AG10803 (cell line): ENCODE measurements at regions not wholly inside any gene's neighbourhood (a gene's known extent, or its start where the extent isn't known, plus 50 kb on each side); places are given as distances from the start of the nearest gene placed in this dataset.

ENCODE experiments used
- DNase-seq: peaks from one replicate; pipeline ENCODE4 v3.0.0; 2010; ENCODE audit warnings: low read depth
- H3K4me3 ChIP-seq: 2 replicates; pipeline ENCODE4 v1.5.1; 2011; ENCODE audit warnings: mild to moderate bottlenecking, low read length, control low read depth
- CTCF ChIP-seq: conservative IDR thresholded peaks from 2 replicates; pipeline ENCODE4 v1.5.1; 2011; ENCODE audit warnings: mild to moderate bottlenecking, low read length, control low read depth, inconsistent platforms

DNA sequence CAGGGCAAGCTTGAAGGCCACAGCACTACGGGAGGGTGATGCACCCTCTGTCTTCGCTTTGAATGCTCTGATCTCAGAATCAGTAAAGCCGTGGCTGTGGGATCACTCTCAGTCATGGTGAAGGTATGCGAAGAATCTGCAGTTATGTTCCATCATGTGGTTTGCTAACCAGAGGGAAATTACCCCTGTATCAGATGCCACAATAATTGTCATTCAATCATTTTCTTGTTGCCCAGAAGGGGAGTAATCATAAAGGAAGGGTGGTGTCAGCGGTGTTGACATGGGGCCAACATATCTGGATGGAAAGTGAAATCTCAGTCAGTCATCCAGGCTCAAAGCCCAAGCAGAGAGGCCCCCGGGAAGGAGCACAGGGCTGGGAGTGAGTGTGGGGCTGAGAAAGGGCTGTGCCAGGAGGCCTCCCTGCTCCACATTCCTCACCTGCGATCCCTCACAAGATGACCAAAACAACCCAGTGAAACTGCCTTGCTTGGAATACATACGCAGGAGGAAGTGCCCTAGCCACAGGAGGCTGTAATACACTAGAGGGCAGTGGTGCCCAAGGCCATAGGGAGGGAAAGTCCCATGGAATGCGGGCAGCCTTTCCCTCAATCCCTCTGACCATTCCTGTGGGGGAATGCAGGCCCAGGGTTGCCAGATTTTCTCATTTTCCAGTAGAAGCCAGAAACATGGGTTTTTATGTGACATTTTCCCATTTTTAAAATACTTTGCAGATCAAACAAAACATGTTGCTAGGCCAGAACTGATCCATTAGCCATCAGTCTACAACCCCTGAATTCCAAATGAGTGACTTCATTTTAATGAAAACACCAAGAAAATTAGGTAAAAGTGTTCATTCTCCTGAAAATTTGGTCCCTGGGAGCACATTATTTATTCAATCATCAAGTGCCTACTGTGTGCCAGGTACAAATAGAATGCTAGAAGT is 95.7 kb upstream of the VANGL1 start:
- peak; percentile 98 for DNase-seq
- no peak overlapping the region; the same call in 1 of the 2 replicates for H3K4me3 ChIP-seq
- TF ChIP-seq CTCF, result peak; percentile 84

DNA sequence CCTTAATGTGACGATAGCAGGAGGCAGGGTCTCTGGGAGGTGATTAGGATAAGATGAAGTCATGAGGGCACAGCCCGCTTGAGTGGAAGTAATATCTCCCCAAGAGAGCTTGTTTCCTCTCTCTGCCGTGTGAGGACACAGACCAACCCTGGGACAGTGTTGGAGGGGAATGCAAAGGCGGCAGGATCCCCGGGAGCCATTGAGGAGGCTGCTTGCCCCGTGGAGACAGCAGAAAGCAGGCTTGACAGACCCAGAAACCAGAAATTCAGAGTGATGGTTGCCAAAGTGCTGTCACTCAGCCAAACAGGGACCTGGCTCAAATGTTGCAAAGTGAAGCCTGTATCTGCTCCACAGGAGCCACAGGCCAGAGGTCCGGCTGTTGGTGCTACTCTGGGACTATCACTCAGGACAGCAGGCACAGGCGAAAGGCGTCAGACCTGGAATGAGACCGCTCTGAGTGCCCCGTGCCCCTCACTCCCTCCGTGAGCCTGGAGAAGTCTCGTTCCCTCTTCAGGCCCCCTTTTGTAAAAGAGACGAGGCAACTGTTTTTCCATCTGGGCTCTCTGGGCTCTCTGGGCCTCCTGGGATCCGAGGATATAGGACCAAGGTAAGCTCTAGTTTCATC is 96.6 kb upstream of the VANGL1 start:
- DNase-seq, result no peak
- TF ChIP-seq CTCF, result no peak
- no peak overlapping the region for H3K4me3 ChIP-seq

GRCh38 chr1:115544131-115544530 is 97.6 kb upstream of the VANGL1 start:
- H3K4me3 ChIP-seq, result no peak overlapping the region
- peak; percentile 42 for DNase-seq
- no peak for TF ChIP-seq CTCF

DNA sequence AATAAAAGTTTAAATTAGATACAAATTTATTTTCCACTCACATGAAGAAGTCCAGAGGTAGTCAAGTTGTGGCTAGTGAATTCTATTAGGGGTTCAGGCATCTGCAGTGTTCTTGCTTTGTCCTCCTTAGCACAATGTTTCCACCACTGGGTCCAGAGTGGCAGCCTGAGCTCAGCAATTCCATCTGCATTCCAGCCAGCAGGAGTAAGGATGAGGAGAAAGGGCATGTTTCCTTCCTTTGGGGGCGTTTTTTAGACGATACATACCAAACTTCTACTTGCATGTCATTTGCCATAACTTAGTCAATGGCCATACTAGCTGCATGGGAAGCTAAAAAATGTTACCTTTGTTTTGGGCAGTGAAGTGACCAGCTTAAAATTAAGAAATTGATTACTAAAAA is 98.5 kb upstream of the VANGL1 start:
- TF ChIP-seq CTCF, result peak; percentile 24; the same call in 1 of the 2 replicates
- no peak overlapping the region for H3K4me3 ChIP-seq
- no peak for DNase-seq

- no peak overlapping the region for H3K4me3 ChIP-seq
- TF ChIP-seq CTCF, result no peak
- no peak for DNase-seq
These were observed 102.0 kb upstream of the VANGL1 start for GRCh38 chr1:115539736-115540135.

- DNase-seq, result peak; percentile 34
- TF ChIP-seq CTCF, result no peak
These were observed 102.7 kb upstream of the VANGL1 start for GRCh38 chr1:115539061-115539460.

GRCh38 chr1:115538579-115538978 is 103.2 kb upstream of the VANGL1 start:
- no peak for DNase-seq
- TF ChIP-seq CTCF, result no peak
- H3K4me3 ChIP-seq, result no peak overlapping the region

More at GRCh38 chr1:115539061-115539460, 102.7 kb upstream of the VANGL1 start:
- no peak overlapping the region for H3K4me3 ChIP-seq
